ENCODE measurements at regions not wholly inside any gene's neighbourhood (a gene's known extent, or its start where the extent isn't known, plus 50 kb on each side); places are given as distances from the start of the nearest gene placed in this dataset.

DNA sequence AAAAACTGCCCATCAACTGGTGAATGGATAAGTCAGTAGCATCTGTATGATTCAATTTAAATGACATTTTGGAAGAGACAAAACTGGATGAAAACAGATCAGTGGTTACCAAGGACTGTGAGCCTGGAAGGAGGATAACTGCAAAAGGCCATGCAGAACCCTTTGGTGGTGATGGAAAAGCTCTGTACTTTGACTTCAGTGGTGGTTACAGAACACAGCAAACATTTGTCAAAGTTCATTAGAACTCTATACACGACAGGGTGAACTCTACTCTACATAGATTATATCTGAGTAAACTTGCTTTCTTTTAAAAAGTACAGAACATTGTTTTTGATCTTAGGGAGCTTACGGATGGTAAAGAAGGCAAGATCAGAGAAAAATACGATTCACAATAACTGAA lies 111.9 kb upstream of the HTR1E start (continued):
- TF ChIP-seq, protein P1, sequence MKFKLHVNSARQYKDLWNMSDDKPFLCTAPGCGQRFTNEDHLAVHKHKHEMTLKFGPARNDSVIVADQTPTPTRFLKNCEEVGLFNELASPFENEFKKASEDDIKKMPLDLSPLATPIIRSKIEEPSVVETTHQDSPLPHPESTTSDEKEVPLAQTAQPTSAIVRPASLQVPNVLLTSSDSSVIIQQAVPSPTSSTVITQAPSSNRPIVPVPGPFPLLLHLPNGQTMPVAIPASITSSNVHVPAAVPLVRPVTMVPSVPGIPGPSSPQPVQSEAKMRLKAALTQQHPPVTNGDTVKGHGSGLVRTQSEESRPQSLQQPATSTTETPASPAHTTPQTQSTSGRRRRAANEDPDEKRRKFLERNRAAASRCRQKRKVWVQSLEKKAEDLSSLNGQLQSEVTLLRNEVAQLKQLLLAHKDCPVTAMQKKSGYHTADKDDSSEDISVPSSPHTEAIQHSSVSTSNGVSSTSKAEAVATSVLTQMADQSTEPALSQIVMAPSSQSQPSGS (CRISPR knock-in tag; IDR thresholded peaks at IDR 0.05): 0 out of 2 replicates have a peak, but pooled peaks have one; percentile 24
- TF ChIP-seq HNF4A (CRISPR knock-in tag; IDR thresholded peaks at IDR 0.05): peak; percentile 75
- TF ChIP-seq ZNF724P (CRISPR knock-in tag; IDR thresholded peaks at IDR 0.05; ENCODE audit: borderline replicate concordance): no peak
- peak; percentile 66 for TF ChIP-seq BCL6 (CRISPR knock-in tag; IDR thresholded peaks at IDR 0.05)
- no peak for TF ChIP-seq CERS6 (CRISPR knock-in tag; IDR thresholded peaks at IDR 0.05)
- no peak for TF ChIP-seq ZNF737 (CRISPR knock-in tag; IDR thresholded peaks at IDR 0.05; ENCODE audit: borderline replicate concordance)
- 0 out of 2 replicates have a peak, but pooled peaks have one; percentile 49 for TF ChIP-seq SETDB1 (CRISPR knock-in tag; IDR thresholded peaks at IDR 0.05; ENCODE audit: borderline replicate concordance)
- no peak for TF ChIP-seq GABPA (IDR thresholded peaks at IDR 0.05; ENCODE audit: low read depth, low read length)
- TF ChIP-seq GABPA (CRISPR knock-in tag; IDR thresholded peaks at IDR 0.05; ENCODE audit: low read depth): no peak; the same call in 1 of the 2 replicates
- peak; percentile 57; the same call in 1 of the 2 replicates for TF ChIP-seq NCOR1 (IDR thresholded peaks at IDR 0.05; ENCODE audit: borderline replicate concordance, low read length)
- TF ChIP-seq ASH2L (IDR thresholded peaks at IDR 0.05; ENCODE audit: insufficient read length, low read depth, low read length): peak; percentile 24
- TF ChIP-seq MIXL1 (CRISPR knock-in tag; IDR thresholded peaks at IDR 0.05): peak; percentile 40; the same call in 1 of the 2 replicates
- peak; percentile 48 for TF ChIP-seq ARID5B (CRISPR knock-in tag; IDR thresholded peaks at IDR 0.05)
- no peak for TF ChIP-seq SMARCE1 (IDR thresholded peaks at IDR 0.05; ENCODE audit: borderline replicate concordance)
- TF ChIP-seq NCOA2 (CRISPR knock-in tag; IDR thresholded peaks at IDR 0.05): peak; percentile 31; the same call in 1 of the 2 replicates
- TF ChIP-seq SOX5 (CRISPR knock-in tag; IDR thresholded peaks at IDR 0.05; ENCODE audit: borderline replicate concordance): 0 out of 2 replicates have a peak, but pooled peaks have one; percentile 38
- peak; percentile 33; the same call in 1 of the 2 replicates for TF ChIP-seq ZNF652 (CRISPR knock-in tag; IDR thresholded peaks at IDR 0.05; ENCODE audit: borderline replicate concordance, low read depth)
- TF ChIP-seq RXRB (CRISPR knock-in tag; IDR thresholded peaks at IDR 0.05; ENCODE audit: borderline replicate concordance): peak; percentile 94
- 0 out of 2 replicates have a peak, but pooled peaks have one; percentile 19 for TF ChIP-seq ARID3A (IDR thresholded peaks at IDR 0.05; ENCODE audit: low read depth, low read length)
- 0 out of 2 replicates have a peak, but pooled peaks have one; percentile 66 for TF ChIP-seq EHMT2 (IDR thresholded peaks at IDR 0.05; ENCODE audit: borderline replicate concordance, low read depth, low read length)
- no peak for TF ChIP-seq ZNF546 (CRISPR knock-in tag; conservative IDR thresholded peaks at IDR 0.05)
- TF ChIP-seq PPARG (CRISPR knock-in tag; conservative IDR thresholded peaks at IDR 0.05): peak; percentile 98
